ENCODE measurements at regions not wholly inside any gene's neighbourhood (a gene's known extent, or its start where the extent isn't known, plus 50 kb on each side); places are given as distances from the start of the nearest gene placed in this dataset.

DNA sequence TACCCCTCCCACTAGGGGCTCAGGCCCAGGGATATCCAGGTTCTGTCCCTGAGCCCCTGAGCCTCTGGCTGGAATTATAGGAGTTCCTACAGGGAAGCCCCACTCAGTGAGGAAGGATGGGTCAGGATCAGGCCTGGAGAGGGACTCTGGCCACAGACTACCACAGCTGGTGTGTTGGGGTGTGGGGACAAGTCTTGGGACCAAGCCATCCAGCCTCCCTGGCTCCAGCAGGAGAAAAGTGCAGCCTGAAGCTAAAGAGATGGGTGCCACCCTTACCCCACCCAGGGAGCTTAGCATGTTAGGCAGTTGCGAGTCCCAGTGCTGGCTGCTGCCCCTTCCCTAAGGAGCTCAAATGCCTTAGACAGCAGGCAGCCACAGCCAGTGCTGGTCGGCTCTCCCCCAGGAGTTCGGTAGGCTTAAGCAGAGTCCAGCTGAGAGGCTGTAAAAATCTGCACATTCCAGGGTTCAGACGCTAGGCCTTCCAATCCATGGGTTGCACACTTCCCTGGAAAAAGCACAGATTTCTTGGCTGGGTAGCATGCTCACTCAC, 96.2 kb upstream of the CYYR1 start:
- TF ChIP-seq PAX8 (IDR thresholded peaks at IDR 0.05) (no peak), SIN3A (IDR thresholded peaks at IDR 0.05; ENCODE audit: low read depth, low read length) (no peak), HDAC6 (IDR thresholded peaks at IDR 0.05; ENCODE audit: unreplicated experiment) (no peak), SMC3 (IDR thresholded peaks at IDR 0.05; ENCODE audit: borderline replicate concordance, low read length) (no peak)
- TF ChIP-seq, protein P1, sequence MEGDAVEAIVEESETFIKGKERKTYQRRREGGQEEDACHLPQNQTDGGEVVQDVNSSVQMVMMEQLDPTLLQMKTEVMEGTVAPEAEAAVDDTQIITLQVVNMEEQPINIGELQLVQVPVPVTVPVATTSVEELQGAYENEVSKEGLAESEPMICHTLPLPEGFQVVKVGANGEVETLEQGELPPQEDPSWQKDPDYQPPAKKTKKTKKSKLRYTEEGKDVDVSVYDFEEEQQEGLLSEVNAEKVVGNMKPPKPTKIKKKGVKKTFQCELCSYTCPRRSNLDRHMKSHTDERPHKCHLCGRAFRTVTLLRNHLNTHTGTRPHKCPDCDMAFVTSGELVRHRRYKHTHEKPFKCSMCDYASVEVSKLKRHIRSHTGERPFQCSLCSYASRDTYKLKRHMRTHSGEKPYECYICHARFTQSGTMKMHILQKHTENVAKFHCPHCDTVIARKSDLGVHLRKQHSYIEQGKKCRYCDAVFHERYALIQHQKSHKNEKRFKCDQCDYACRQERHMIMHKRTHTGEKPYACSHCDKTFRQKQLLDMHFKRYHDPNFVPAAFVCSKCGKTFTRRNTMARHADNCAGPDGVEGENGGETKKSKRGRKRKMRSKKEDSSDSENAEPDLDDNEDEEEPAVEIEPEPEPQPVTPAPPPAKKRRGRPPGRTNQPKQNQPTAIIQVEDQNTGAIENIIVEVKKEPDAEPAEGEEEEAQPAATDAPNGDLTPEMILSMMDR (IDR thresholded peaks at IDR 0.05 in 2 of 3, conservative IDR thresholded peaks at IDR 0.05 in 1 of 3; ENCODE audit: control insufficient read depth in 2 of 3, extremely low read depth in 1 of 3, insufficient read depth in 1 of 3, low read depth in 3 of 3, low read length in 3 of 3): no peak

Measured in GM12878 (cell line).